ENCODE measurements at regions not wholly inside any gene's neighbourhood (a gene's known extent, or its start where the extent isn't known, plus 50 kb on each side); places are given as distances from the start of the nearest gene placed in this dataset.

DNA sequence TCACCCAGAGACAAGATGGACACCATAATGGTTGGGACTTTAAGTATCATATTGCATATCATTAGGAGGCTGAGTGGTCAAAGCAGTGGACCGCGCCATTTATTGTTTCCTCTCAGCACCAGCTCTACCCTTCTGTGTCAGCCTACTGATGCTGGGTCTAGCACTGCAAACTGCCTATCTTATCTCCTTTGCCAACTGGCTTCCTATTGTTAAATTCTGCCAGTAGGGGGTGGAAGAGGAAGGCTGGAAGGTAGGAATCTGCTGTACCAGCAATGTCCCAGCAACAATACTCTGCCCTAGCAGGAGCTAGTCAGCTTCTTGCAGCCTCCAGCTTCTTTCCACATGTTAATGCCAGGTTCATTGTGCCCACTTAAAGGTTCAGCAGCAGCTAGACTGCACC, 367.1 kb upstream of the PDGFD start:
- Mint-ChIP-seq H3K36me3 (ENCODE audit: insufficient read depth) (no peaks in the 10 kb centered on the region), H3K4me3 (no peak overlapping the region), H3K4me1 (ENCODE audit: low read depth in 2 of 2) (no peaks in the 10 kb centered on the region), H3K27me3 (peaks cover 6 to 9% of the 10 kb centered on the region in 2 donors), H3K9me3 (no peaks in the 10 kb centered on the region), H3K27ac (no peak overlapping the region)
- peak; percentile 49 for ATAC-seq (replicated peaks)
- DNase-seq, result peak in 1 of 3 experiments; percentile 6

DNA sequence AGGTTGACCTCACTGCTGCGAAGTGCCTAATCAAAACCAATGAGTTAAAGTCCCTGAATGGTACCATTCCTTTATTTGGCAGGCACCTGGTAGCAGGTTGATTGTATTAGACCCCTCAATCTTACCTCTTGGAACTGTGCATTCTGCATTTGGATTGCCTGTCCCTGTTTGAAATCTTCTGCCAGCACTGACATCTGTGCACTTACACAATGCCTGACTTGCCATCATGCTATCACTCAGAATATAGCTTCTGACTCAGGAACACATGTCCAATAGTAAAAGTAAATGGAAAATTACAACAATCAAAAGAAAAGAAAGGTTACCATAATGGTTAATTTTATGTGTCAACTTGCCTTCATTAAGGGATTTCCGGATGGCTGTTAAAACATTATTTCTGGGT, 366.0 kb upstream of the PDGFD start:
- no peak overlapping the region for H3K27ac Mint-ChIP-seq
- no peak overlapping the region for H3K4me3 Mint-ChIP-seq
- no peaks in the 10 kb centered on the region for H3K4me1 Mint-ChIP-seq (ENCODE audit: low read depth in 2 of 2)
- H3K9me3 Mint-ChIP-seq, result no peaks in the 10 kb centered on the region
- DNase-seq (no peak), ATAC-seq (replicated peaks) (no peak)
- H3K36me3 Mint-ChIP-seq (ENCODE audit: insufficient read depth), result no peaks in the 10 kb centered on the region
- peaks cover 6 to 9% of the 10 kb centered on the region in 2 donors for H3K27me3 Mint-ChIP-seq

GRCh38 chr11:104529213-104529612, 365.3 kb upstream of the PDGFD start:
- H3K27me3 Mint-ChIP-seq, result peaks cover 6 to 9% of the 10 kb centered on the region in 2 donors
- DNase-seq, result no peak
- no peaks in the 10 kb centered on the region for H3K9me3 Mint-ChIP-seq
- no peaks in the 10 kb centered on the region for H3K4me1 Mint-ChIP-seq (ENCODE audit: low read depth in 2 of 2)
- no peak overlapping the region for H3K27ac Mint-ChIP-seq
- H3K4me3 Mint-ChIP-seq, result no peak overlapping the region
- H3K36me3 Mint-ChIP-seq (ENCODE audit: insufficient read depth), result no peaks in the 10 kb centered on the region
- no peak for ATAC-seq (replicated peaks)

- ATAC-seq (replicated peaks) (no peak), DNase-seq (no peak)
- H3K36me3 Mint-ChIP-seq (ENCODE audit: insufficient read depth), result no peaks in the 10 kb centered on the region
- no peak overlapping the region for H3K4me3 Mint-ChIP-seq
- H3K27me3 Mint-ChIP-seq, result peaks cover 6 to 9% of the 10 kb centered on the region in 2 donors
- no peak overlapping the region for H3K27ac Mint-ChIP-seq
- no peaks in the 10 kb centered on the region for H3K9me3 Mint-ChIP-seq
- H3K4me1 Mint-ChIP-seq (ENCODE audit: low read depth in 2 of 2), result no peaks in the 10 kb centered on the region
Measured at GRCh38 chr11:104526006-104526405, 362.1 kb upstream of the PDGFD start.

DNA sequence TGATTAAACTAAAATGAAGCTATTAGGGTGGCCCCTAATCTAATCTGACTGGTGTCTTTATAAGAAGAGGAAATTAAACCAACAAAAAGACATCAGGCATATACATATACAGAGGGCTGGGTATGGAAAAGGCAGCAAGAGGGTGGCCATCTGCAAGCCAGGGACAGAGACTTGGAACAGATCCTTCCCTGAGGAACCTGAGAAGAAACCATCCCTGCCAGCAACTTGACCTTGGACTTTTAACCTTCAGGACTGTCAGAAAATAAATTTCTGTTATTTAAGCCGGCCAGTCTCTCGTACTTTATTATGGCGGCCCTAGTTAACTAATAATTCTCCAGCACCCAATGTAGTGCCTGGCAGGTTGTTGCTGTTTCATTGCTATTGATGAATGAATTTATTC, 361.5 kb upstream of the PDGFD start:
- Mint-ChIP-seq H3K4me3 (no peak overlapping the region), H3K27ac (no peak overlapping the region), H3K27me3 (peaks cover 6 to 9% of the 10 kb centered on the region in 2 donors), H3K9me3 (no peaks in the 10 kb centered on the region), H3K36me3 (ENCODE audit: insufficient read depth) (no peaks in the 10 kb centered on the region), H3K4me1 (ENCODE audit: low read depth in 2 of 2) (no peaks in the 10 kb centered on the region)
- no peak for DNase-seq
- no peak for ATAC-seq (replicated peaks)

GRCh38 chr11:104524254-104524653, 360.3 kb upstream of the PDGFD start:
- DNase-seq (no peak), ATAC-seq (replicated peaks) (no peak)
- Mint-ChIP-seq H3K4me1 (ENCODE audit: low read depth in 2 of 2) (no peaks in the 10 kb centered on the region), H3K4me3 (no peak overlapping the region), H3K36me3 (ENCODE audit: insufficient read depth) (no peaks in the 10 kb centered on the region), H3K27ac (no peak overlapping the region), H3K27me3 (peaks cover 6 to 9% of the 10 kb centered on the region in 2 donors), H3K9me3 (no peaks in the 10 kb centered on the region)

- no peak overlapping the region for H3K4me3 Mint-ChIP-seq
Measured at GRCh38 chr11:104523611-104524010, 359.7 kb upstream of the PDGFD start.

GRCh38 chr11:104522650-104523049, 358.7 kb upstream of the PDGFD start:
- Mint-ChIP-seq H3K9me3 (no peaks in the 10 kb centered on the region), H3K4me1 (ENCODE audit: low read depth in 2 of 2) (no peaks in the 10 kb centered on the region), H3K36me3 (ENCODE audit: insufficient read depth) (no peaks in the 10 kb centered on the region), H3K27me3 (peaks cover 1 to 6% of the 10 kb centered on the region in 2 donors), H3K4me3 (no peak overlapping the region), H3K27ac (no peak overlapping the region)
- DNase-seq (no peak), ATAC-seq (replicated peaks) (no peak)

More at GRCh38 chr11:104523611-104524010, 359.7 kb upstream of the PDGFD start:
- DNase-seq (no peak), ATAC-seq (replicated peaks) (no peak)
- no peaks in the 10 kb centered on the region for H3K4me1 Mint-ChIP-seq (ENCODE audit: low read depth in 2 of 2)
- no peak overlapping the region for H3K27ac Mint-ChIP-seq
- H3K9me3 Mint-ChIP-seq, result no peaks in the 10 kb centered on the region
- H3K27me3 Mint-ChIP-seq, result peaks cover 6 to 9% of the 10 kb centered on the region in 2 donors
- H3K36me3 Mint-ChIP-seq (ENCODE audit: insufficient read depth), result no peaks in the 10 kb centered on the region

DNA sequence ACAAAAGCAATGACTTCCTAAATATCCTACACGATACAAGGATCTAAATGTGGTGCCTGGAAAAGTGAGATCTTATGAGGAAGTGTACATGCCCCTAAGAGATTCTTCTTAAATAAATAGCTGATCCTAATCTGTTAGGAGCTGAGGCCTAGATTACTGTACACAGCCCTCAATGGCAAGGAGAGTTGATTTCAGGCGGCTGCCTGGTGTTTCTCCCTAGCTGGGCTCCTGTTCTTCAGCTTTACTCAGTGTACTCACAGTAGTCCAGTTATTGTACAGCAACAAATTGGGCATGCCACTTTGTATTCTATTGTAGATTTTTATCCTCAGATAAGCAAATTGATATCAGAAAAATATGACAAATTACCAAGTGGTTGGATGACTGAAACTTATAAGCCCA, 358.2 kb upstream of the PDGFD start:
- Mint-ChIP-seq H3K4me3 (no peak overlapping the region), H3K27ac (no peak overlapping the region)

GRCh38 chr11:104510169-104510568, 346.2 kb upstream of the PDGFD start:
- H3K27ac Mint-ChIP-seq, result no peak overlapping the region
- H3K36me3 Mint-ChIP-seq (ENCODE audit: insufficient read depth), result no peaks in the 10 kb centered on the region
- H3K9me3 Mint-ChIP-seq, result no peaks in the 10 kb centered on the region
- H3K4me1 Mint-ChIP-seq (ENCODE audit: low read depth in 2 of 2), result no peaks in the 10 kb centered on the region
- peaks cover 0 to 6% of the 10 kb centered on the region in 2 donors for H3K27me3 Mint-ChIP-seq
- DNase-seq (no peak), ATAC-seq (replicated peaks) (no peak)
- H3K4me3 Mint-ChIP-seq, result no peak overlapping the region

More for the DNA sequence above, 358.2 kb upstream of the PDGFD start:
- H3K27me3 Mint-ChIP-seq, result peaks cover 0 to under 1% of the 10 kb centered on the region in 2 donors
- H3K36me3 Mint-ChIP-seq (ENCODE audit: insufficient read depth), result no peaks in the 10 kb centered on the region
- H3K9me3 Mint-ChIP-seq, result no peaks in the 10 kb centered on the region
- H3K4me1 Mint-ChIP-seq (ENCODE audit: low read depth in 2 of 2), result no peaks in the 10 kb centered on the region
- DNase-seq, result no peak
- ATAC-seq (replicated peaks), result no peak

DNA sequence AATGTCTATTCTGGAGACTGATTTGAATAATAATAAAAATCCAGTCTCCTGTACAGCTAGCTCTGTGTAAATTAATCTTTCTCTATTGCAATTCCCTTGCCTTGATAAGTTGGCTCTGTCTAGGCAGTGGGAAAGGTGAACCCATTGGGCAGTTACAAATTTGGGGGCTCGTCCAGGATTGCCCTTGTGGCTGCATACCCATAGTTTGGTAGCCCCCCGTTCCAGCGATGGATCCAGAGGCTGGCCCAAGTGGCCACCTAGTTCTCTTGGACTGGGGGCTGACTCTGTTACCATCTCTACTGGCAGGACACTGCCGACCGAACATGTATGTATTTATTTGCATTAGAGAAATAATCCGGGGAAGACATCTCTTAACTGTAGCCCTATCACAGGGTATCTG, 326.2 kb upstream of the PDGFD start:
- no peak for DNase-seq
- peak overlapping the region in 1 of 2 donors; percentile 17 for H3K27ac Mint-ChIP-seq
- H3K4me3 Mint-ChIP-seq, result no peak overlapping the region
- no peaks in the 10 kb centered on the region for H3K4me1 Mint-ChIP-seq (ENCODE audit: low read depth in 2 of 2)
- ATAC-seq (replicated peaks), result no peak
- peaks cover 4 to 8% of the 10 kb centered on the region in 2 donors for H3K27me3 Mint-ChIP-seq
- H3K36me3 Mint-ChIP-seq (ENCODE audit: insufficient read depth), result no peaks in the 10 kb centered on the region
- peaks cover 4 to 13% of the 10 kb centered on the region in 2 donors for H3K9me3 Mint-ChIP-seq

GRCh38 chr11:104488561-104488960, 324.6 kb upstream of the PDGFD start:
- DNase-seq, result no peak
- no peak overlapping the region for H3K27ac Mint-ChIP-seq
- no peaks in the 10 kb centered on the region for H3K4me1 Mint-ChIP-seq (ENCODE audit: low read depth in 2 of 2)
- H3K27me3 Mint-ChIP-seq, result peaks cover 4 to 8% of the 10 kb centered on the region in 2 donors
- H3K4me3 Mint-ChIP-seq, result no peak overlapping the region
- no peaks in the 10 kb centered on the region for H3K36me3 Mint-ChIP-seq (ENCODE audit: insufficient read depth)
- H3K9me3 Mint-ChIP-seq, result peaks cover 4 to 13% of the 10 kb centered on the region in 2 donors
- no peak for ATAC-seq (replicated peaks)

GRCh38 chr11:104487046-104487806, 323.3 kb upstream of the PDGFD start:
- DNase-seq, result no peak
- Mint-ChIP-seq H3K27ac (no peak overlapping the region), H3K4me1 (ENCODE audit: low read depth in 2 of 2) (no peaks in the 10 kb centered on the region), H3K9me3 (peaks cover 6 to 13% of the 10 kb centered on the region in 2 donors), H3K4me3 (no peak overlapping the region), H3K36me3 (ENCODE audit: insufficient read depth) (no peaks in the 10 kb centered on the region), H3K27me3 (peaks cover 4 to 8% of the 10 kb centered on the region in 2 donors)
- ATAC-seq (replicated peaks), result no peak

DNA sequence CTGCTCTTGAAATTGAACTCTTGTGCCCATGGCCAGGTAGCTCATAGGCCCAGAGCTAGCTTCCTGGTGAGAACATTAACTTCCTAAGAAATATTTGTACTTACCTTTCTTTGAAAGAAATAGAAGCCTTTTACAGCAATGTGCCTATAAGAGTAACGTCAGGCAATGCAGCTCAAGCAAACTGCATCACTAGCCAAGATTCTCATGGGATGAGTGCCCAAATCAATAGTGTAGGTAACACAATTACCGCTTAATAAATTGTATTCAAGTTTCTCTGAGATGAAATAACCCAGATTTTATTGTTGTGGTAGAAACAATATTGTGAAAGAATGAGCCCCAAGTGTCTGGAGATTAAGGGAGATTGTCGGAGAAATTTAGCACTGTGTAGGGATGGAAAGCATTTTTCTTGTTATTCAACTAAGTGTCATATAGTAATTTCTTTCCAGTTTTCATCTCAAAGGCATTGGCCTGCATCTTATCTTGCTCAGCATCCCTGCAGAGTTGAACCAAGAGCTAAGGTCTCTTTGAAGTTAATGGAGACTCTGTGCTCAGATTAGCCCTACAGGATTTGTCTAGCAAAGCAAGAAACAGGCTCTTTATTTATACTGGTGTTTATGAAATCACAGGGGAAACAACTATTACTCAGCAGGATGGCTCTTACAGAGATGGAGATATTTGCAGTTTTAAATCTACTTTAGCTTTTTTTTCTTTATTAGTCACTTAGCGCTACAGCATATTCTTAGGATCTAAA, 321.0 kb upstream of the PDGFD start:
- Mint-ChIP-seq H3K4me1 (ENCODE audit: low read depth in 2 of 2) (no peaks in the 10 kb centered on the region), H3K4me3 (no peak overlapping the region), H3K27ac (no peak overlapping the region), H3K9me3 (peaks cover 0 to 2% of the 10 kb centered on the region in 2 donors), H3K36me3 (ENCODE audit: insufficient read depth) (no peaks in the 10 kb centered on the region), H3K27me3 (peaks cover 2 to 4% of the 10 kb centered on the region in 2 donors)
- DNase-seq (no peak), ATAC-seq (replicated peaks) (no peak)
